SK-N-SH (cell line): ENCODE measurements at regions not wholly inside any gene's neighbourhood (a gene's known extent, or its start where the extent isn't known, plus 50 kb on each side); places are given as distances from the start of the nearest gene placed in this dataset.
A peak's percentile ranks its signal among the peaks of the same experiment; 100 is the strongest.

ENCODE experiments used
- CTCF ChIA-PET: fragments of 300-600, 350-600 bp; formaldehyde crosslinking; extraction: SDS; loops from one replicate; lab custom pipeline; 2021; lab: Yijun Ruan, JAX
- POLR2A ChIA-PET: fragments of 350-600 bp; sonication (Branson Sonifier 250); formaldehyde crosslinking; extraction: SDS; loops from one replicate; lab custom pipeline; 2020; ENCODE audit warnings: antibody characterized with exemption, inconsistent platforms; lab: Yijun Ruan, JAX
- DNase-seq: peaks from one replicate; pipeline ENCODE4 v3.0.0; 2012
- H2AFZ ChIP-seq: fragments of 200-600 bp; sonication (generic); 2 replicates; pipeline ENCODE4 v1.8.1; 2016; ENCODE audit warnings: antibody characterized with exemption, mild to moderate bottlenecking, low read depth
- H3F3A ChIP-seq: fragments of 200-600 bp; sonication (generic); replicated peaks from 2 replicates; pipeline ENCODE3; 2016; ENCODE audit warnings: antibody characterized with exemption, mild to moderate bottlenecking; ENCODE audit not compliant: insufficient read depth
- H3K27ac ChIP-seq, 2 experiments: fragments of 200-500 bp in 1 of 2; fragments of 200-600 bp in 1 of 2; sonication (Bioruptor generic) in 1 of 2; sonication (generic), shearing (Covaris generic) in 1 of 2; 2 replicates each; pipeline versions ENCODE4 v1.5.1 to v1.6.1; 2014 to 2016; ENCODE audit warnings: low read depth in 2 of 2, inconsistent platforms in 1 of 2, low read length in 1 of 2, mild to moderate bottlenecking in 1 of 2, mixed read lengths in 1 of 2
- H3K27me3 ChIP-seq: fragments of 200-600 bp; sonication (generic), shearing (Covaris generic); 2 replicates; pipeline ENCODE4 v1.6.1; 2016; ENCODE audit warnings: mixed run types; ENCODE audit not compliant: insufficient read depth
- H3K36me3 ChIP-seq, 2 experiments: fragments of 200-500 bp in 1 of 2; fragments of 200-600 bp in 1 of 2; sonication (Bioruptor generic) in 1 of 2; sonication (generic) in 1 of 2; replicated peaks in 1 of 2; 2 replicates each; pipeline versions ENCODE3 to v1.5.1; 2014 to 2016; ENCODE audit warnings: low read length in 1 of 2, mild to moderate bottlenecking in 1 of 2; ENCODE audit not compliant: insufficient read depth in 2 of 2, control insufficient read depth in 1 of 2
- H3K4me1 ChIP-seq, 2 experiments: fragments of 200-500 bp in 1 of 2; fragments of 200-600 bp in 1 of 2; sonication (Bioruptor generic) in 1 of 2; sonication (generic), shearing (Covaris generic) in 1 of 2; 2 replicates each; pipeline versions ENCODE4 v1.5.1 to v1.6.1; 2014 to 2016; ENCODE audit warnings: low read depth in 1 of 2, low read length in 1 of 2, mixed run types in 1 of 2; ENCODE audit not compliant: insufficient read depth in 2 of 2, control insufficient read depth in 1 of 2
- H3K4me2 ChIP-seq: fragments of 200-600 bp; sonication (generic), shearing (Covaris generic); 2 replicates; pipeline ENCODE4 v1.6.1; 2017; ENCODE audit warnings: mixed run types
- H3K4me3 ChIP-seq, 2 experiments: fragments of 200-500 bp in 1 of 2; fragments of 200-600 bp in 1 of 2; sonication (Bioruptor generic) in 1 of 2; sonication (generic), shearing (Covaris generic) in 1 of 2; 2 replicates each; pipeline versions ENCODE4 v1.5.1 to v1.8.1; 2014 to 2016; ENCODE audit warnings: low read depth in 2 of 2, inconsistent platforms in 1 of 2, low read length in 1 of 2, mild to moderate bottlenecking in 1 of 2, mixed read lengths in 1 of 2, moderate library complexity in 1 of 2
- H3K79me2 ChIP-seq: fragments of 200-600 bp; sonication (generic); 2 replicates; pipeline ENCODE4 v1.8.1; 2017; ENCODE audit warnings: mild to moderate bottlenecking; ENCODE audit not compliant: insufficient read depth
- H3K9ac ChIP-seq: fragments of 200-600 bp; sonication (generic); 2 replicates; pipeline ENCODE4 v1.6.1; 2017; ENCODE audit warnings: mixed run types
- H3K9me2 ChIP-seq: fragments of 200-600 bp; sonication (generic); 2 replicates; pipeline ENCODE4 v1.6.1; 2017; ENCODE audit warnings: mixed run types
- H3K9me3 ChIP-seq: fragments of 200-600 bp; sonication (generic); 2 replicates; pipeline ENCODE4 v1.6.1; 2017; ENCODE audit warnings: mixed run types, mild to moderate bottlenecking, moderate library complexity
- H4K20me1 ChIP-seq: fragments of 200-600 bp; sonication (generic); 2 replicates; pipeline ENCODE4 v1.6.1; 2017; ENCODE audit warnings: mild to moderate bottlenecking, mixed run types; ENCODE audit not compliant: insufficient read depth
- ELF1 ChIP-seq: IDR thresholded peaks from 2 replicates; pipeline ENCODE4 v1.4.0; 2012
- GATA2 ChIP-seq: sonication (generic); formaldehyde crosslinking; IDR thresholded peaks from 2 replicates; pipeline ENCODE4 v1.5.0; 2020; ENCODE audit warnings: mild to moderate bottlenecking, missing genetic modification reagents
- JUND ChIP-seq: IDR thresholded peaks from 2 replicates; pipeline ENCODE4 v1.4.0; 2012
- MEF2A ChIP-seq: IDR thresholded peaks from 2 replicates; pipeline ENCODE4 v1.4.0; 2012; ENCODE audit warnings: low read depth, borderline replicate concordance
- NRF1 ChIP-seq: IDR thresholded peaks from 2 replicates; pipeline ENCODE4 v1.6.1; 2012; ENCODE audit warnings: low read depth, mild to moderate bottlenecking, low read length
- POLR2AphosphoS5 ChIP-seq: IDR thresholded peaks from 2 replicates; pipeline ENCODE4 v1.6.1; 2012; ENCODE audit warnings: low read depth, low read length
- RCOR1 ChIP-seq: fragments of 150-350 bp; IDR thresholded peaks from 2 replicates; pipeline ENCODE4 v1.6.1; 2017; ENCODE audit warnings: antibody characterized with exemption, low read length
- RFX5 ChIP-seq: IDR thresholded peaks from 2 replicates; pipeline ENCODE4 v1.6.1; 2012; ENCODE audit warnings: mild to moderate bottlenecking, improper control_type of control experiment, low read length
- RXRA ChIP-seq: IDR thresholded peaks from 2 replicates; pipeline ENCODE4 v1.4.0; 2012; ENCODE audit warnings: low read depth, mild to moderate bottlenecking, borderline replicate concordance
- SMC3 ChIP-seq: IDR thresholded peaks from 2 replicates; pipeline ENCODE4 v1.6.1; 2012; ENCODE audit warnings: low read depth, low read length, improper control_type of control experiment
- TCF12 ChIP-seq: IDR thresholded peaks from 2 replicates; pipeline ENCODE4 v1.4.0; 2012
- WGBS: methylation state at CpG from one replicate; pipeline ENCODE4 v1.1.6; 2017; ENCODE audit warnings: low lambda C conversion rate; 5-methylcytosine and 5-hydroxymethylcytosine counted together
- TF ChIP-seq, protein P1 (sequence below): fragments of 200-600 bp; sonication (generic); IDR thresholded peaks from 2 replicates; pipeline ENCODE4 v1.6.1; 2017; ENCODE audit warnings: antibody characterized with exemption, mild to moderate bottlenecking, moderate library complexity
- TF ChIP-seq, protein P2 (sequence below): IDR thresholded peaks from 2 replicates; pipeline ENCODE4 v1.4.0; 2012; ENCODE audit warnings: low read depth
- TF ChIP-seq, protein P3 (sequence below): IDR thresholded peaks from 2 replicates; pipeline ENCODE4 v1.6.1; 2012; ENCODE audit warnings: mild to moderate bottlenecking, low read depth, low read length, moderate library complexity
- TF ChIP-seq, protein P4 (sequence below): fragments of 150-350 bp; IDR thresholded peaks from 2 replicates; pipeline ENCODE4 v1.6.1; 2017; ENCODE audit warnings: antibody characterized with exemption, low read length, low read depth, borderline replicate concordance

DNA sequence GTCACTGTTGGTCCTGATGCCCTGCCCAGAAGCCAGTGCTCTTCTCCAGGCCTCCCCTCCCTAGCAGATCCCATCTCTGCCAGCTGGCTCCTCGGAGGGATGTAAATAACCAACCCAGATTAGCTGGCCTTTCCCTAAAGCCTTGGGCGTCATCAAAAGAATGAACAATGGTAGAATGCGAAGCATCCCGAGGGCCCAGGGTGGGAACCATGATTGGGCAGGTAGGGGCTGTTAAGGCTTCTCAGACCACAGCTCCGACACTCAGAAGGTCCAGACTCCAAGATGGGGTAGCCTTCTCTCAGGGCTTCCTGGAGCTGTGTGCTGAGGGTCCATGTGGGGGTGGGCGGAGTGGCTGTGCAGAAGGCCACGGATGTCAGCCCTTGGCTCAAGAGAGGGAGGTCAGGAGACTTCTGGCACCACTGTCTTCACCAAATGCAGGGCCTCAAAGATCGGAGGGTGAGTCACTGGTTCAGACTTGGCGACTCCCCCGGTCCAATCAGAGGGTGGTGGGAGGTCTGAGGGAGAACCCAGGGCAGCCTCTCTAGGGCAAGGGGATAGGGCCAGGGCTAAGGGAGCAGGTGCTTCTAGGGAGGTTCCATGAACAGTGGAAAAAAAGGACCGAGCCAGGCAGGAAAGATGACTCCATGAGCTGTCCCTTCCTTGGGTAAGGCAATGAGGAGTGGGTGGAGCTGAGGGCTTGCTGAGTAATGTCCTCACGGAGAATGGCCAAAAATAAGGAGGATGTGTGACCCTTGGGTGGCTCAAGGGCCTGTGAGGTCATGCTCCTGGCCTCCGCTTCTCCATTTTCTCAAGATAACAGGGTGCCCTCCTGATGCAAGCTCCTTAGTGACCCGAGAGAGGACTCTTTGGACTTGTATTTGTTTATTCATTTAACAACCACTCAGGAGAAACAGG, 58.4 kb upstream of the EPS8L3 start (continued):
- TF ChIP-seq, protein P1, sequence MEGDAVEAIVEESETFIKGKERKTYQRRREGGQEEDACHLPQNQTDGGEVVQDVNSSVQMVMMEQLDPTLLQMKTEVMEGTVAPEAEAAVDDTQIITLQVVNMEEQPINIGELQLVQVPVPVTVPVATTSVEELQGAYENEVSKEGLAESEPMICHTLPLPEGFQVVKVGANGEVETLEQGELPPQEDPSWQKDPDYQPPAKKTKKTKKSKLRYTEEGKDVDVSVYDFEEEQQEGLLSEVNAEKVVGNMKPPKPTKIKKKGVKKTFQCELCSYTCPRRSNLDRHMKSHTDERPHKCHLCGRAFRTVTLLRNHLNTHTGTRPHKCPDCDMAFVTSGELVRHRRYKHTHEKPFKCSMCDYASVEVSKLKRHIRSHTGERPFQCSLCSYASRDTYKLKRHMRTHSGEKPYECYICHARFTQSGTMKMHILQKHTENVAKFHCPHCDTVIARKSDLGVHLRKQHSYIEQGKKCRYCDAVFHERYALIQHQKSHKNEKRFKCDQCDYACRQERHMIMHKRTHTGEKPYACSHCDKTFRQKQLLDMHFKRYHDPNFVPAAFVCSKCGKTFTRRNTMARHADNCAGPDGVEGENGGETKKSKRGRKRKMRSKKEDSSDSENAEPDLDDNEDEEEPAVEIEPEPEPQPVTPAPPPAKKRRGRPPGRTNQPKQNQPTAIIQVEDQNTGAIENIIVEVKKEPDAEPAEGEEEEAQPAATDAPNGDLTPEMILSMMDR = no peak
- TF ChIP-seq, protein P2, sequence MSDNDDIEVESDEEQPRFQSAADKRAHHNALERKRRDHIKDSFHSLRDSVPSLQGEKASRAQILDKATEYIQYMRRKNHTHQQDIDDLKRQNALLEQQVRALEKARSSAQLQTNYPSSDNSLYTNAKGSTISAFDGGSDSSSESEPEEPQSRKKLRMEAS = no peak
- TF ChIP-seq RFX5 = no peak
- TF ChIP-seq MEF2A = no peak
- TF ChIP-seq JUND = 0 out of 2 replicates have a peak, but pooled peaks have one; percentile 23
- no peak for TF ChIP-seq POLR2AphosphoS5
- TF ChIP-seq, protein P3, sequence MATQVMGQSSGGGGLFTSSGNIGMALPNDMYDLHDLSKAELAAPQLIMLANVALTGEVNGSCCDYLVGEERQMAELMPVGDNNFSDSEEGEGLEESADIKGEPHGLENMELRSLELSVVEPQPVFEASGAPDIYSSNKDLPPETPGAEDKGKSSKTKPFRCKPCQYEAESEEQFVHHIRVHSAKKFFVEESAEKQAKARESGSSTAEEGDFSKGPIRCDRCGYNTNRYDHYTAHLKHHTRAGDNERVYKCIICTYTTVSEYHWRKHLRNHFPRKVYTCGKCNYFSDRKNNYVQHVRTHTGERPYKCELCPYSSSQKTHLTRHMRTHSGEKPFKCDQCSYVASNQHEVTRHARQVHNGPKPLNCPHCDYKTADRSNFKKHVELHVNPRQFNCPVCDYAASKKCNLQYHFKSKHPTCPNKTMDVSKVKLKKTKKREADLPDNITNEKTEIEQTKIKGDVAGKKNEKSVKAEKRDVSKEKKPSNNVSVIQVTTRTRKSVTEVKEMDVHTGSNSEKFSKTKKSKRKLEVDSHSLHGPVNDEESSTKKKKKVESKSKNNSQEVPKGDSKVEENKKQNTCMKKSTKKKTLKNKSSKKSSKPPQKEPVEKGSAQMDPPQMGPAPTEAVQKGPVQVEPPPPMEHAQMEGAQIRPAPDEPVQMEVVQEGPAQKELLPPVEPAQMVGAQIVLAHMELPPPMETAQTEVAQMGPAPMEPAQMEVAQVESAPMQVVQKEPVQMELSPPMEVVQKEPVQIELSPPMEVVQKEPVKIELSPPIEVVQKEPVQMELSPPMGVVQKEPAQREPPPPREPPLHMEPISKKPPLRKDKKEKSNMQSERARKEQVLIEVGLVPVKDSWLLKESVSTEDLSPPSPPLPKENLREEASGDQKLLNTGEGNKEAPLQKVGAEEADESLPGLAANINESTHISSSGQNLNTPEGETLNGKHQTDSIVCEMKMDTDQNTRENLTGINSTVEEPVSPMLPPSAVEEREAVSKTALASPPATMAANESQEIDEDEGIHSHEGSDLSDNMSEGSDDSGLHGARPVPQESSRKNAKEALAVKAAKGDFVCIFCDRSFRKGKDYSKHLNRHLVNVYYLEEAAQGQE = no peak
- no peak for TF ChIP-seq GATA2 (CRISPR knock-in tag)
- TF ChIP-seq, all 33 proteins: peak for 3

DNA sequence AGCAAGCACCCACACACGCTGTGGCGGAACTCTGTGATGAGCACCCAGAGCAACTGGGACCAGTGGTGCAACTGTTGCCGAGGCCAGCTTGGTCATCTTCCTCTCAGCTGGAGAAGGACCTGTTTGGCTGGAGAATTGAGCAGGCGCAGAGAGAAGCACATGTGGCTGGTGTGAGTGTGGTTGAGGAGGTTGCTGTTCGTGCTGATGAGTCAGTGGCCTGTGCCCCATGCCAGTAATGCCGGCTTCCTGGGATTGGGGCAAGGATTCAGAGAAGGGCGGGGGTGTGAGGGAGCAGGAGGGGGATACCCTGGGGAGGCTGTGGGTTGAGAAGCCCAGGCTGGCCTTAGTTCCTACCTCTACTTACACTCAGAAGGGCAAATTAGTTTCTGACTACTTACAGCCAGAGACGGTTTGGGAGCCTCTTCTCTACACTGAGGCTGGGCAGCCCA, 57.5 kb upstream of the EPS8L3 start:
- Histone ChIP-seq H3K9ac (no peak overlapping the region), H4K20me1 (no peaks in the 10 kb centered on the region), H3K4me3 (no peak overlapping the region), H3K9me3 (no peaks in the 10 kb centered on the region), H3F3A (peaks cover 5% of the 10 kb centered on the region), H3K27ac (peak overlapping the region in 1 of 2 experiments; percentile 61; a peak in 2 of 4 replicates), H3K79me2 (no peaks in the 10 kb centered on the region), H3K27me3 (no peaks in the 10 kb centered on the region), H2AFZ (peak overlapping the region; percentile 56; the same call in 1 of the 2 replicates), H3K4me2 (peak overlapping the region; percentile 42), H3K4me1 (peaks cover 7 to 21% of the 10 kb centered on the region in 2 experiments; a peak in 3 of 4 replicates), H3K9me2 (no peaks in the 10 kb centered on the region), H3K36me3 (no peaks in the 10 kb centered on the region)
- ChIA-PET CTCF (interaction anchor here (1.0 to 2.6 kb wide), 2 partner anchors 12 to 163 kb away, joined by 3 to 8 read pairs; partner anchors contain the start of gene AHCYL1), POLR2A (no interaction called here)
- 29% methylated on average over 8 of the region's 8 CpGs for WGBS
- no peak for DNase-seq
- TF ChIP-seq TCF12 = peak; percentile 85
- peak; percentile 39; the same call in 1 of the 2 replicates for TF ChIP-seq NRF1
- no peak for TF ChIP-seq RFX5
- no peak for TF ChIP-seq ELF1
- TF ChIP-seq, protein P4, sequence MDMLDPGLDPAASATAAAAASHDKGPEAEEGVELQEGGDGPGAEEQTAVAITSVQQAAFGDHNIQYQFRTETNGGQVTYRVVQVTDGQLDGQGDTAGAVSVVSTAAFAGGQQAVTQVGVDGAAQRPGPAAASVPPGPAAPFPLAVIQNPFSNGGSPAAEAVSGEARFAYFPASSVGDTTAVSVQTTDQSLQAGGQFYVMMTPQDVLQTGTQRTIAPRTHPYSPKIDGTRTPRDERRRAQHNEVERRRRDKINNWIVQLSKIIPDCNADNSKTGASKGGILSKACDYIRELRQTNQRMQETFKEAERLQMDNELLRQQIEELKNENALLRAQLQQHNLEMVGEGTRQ = no peak
- TF ChIP-seq, protein P3 = no peak; the same call in 1 of the 2 replicates
- peak; percentile 24; the same call in 1 of the 2 replicates for TF ChIP-seq RXRA
- TF ChIP-seq SMC3 = no peak
- no peak for TF ChIP-seq RCOR1
- TF ChIP-seq, protein P2 = peak; percentile 98
- TF ChIP-seq, protein P1 = no peak
